GM18951 (cell line): ENCODE measurements at regions not wholly inside any gene's neighbourhood (a gene's known extent, or its start where the extent isn't known, plus 50 kb on each side); places are given as distances from the start of the nearest gene placed in this dataset.

Experiments used
- POLR2A ChIP-seq: IDR thresholded peaks from 4 replicates; pipeline ENCODE4 v1.6.1; 2011; ENCODE audit warnings: mild to moderate bottlenecking; ENCODE audit not compliant: insufficient read length, insufficient read depth; ENCODE audit errors: extremely low read depth
- in situ Hi-C: fragments of 300-500 bp; cut with MboI; formaldehyde crosslinking; loops from one replicate; pipeline ENCODE4 v1.12.0; 2022; ENCODE audit warnings: low sequenced_read_pairs, mixed read lengths, inconsistent platforms; ENCODE audit not compliant: unreplicated experiment

- TF ChIP-seq POLR2A: no peak
- in situ Hi-C loops: no loop called here
These were observed 871.1 kb upstream of the GJE1 start for GRCh38 chr6:141261672-141262060.

GRCh38 chr6:141261016-141261671 is 871.6 kb upstream of the GJE1 start:
- in situ Hi-C loops: no loop called here
- no peak for TF ChIP-seq POLR2A

GRCh38 chr6:141260627-141261015 is 872.1 kb upstream of the GJE1 start:
- in situ Hi-C loops: no loop called here

GRCh38 chr6:141259807-141260206 is 872.9 kb upstream of the GJE1 start:
- TF ChIP-seq POLR2A: no peak
- in situ Hi-C loops: no loop called here

More at GRCh38 chr6:141260627-141261015, 872.1 kb upstream of the GJE1 start:
- TF ChIP-seq POLR2A: no peak

GRCh38 chr6:141259091-141259490 is 873.6 kb upstream of the GJE1 start:
- no peak for TF ChIP-seq POLR2A
- in situ Hi-C loops: no loop called here

- in situ Hi-C loops: no loop called here
- TF ChIP-seq POLR2A: no peak
These were observed 874.2 kb upstream of the GJE1 start for GRCh38 chr6:141258516-141258915.

GRCh38 chr6:141254336-141254735 is 878.4 kb upstream of the GJE1 start:
- in situ Hi-C loops: no loop called here
- no peak for TF ChIP-seq POLR2A

GRCh38 chr6:141252828-141253608 is 879.7 kb upstream of the GJE1 start:
- no peak for TF ChIP-seq POLR2A
- in situ Hi-C loops: no loop called here

GRCh38 chr6:141251286-141251685 is 881.4 kb upstream of the GJE1 start:
- in situ Hi-C loops: no loop called here
- TF ChIP-seq POLR2A: no peak

GRCh38 chr6:141248021-141248799 is 884.5 kb upstream of the GJE1 start:
- in situ Hi-C loops: no loop called here
- TF ChIP-seq POLR2A: no peak

- in situ Hi-C loops: no loop called here
- TF ChIP-seq POLR2A: no peak
These were observed 888.4 kb upstream of the GJE1 start for GRCh38 chr6:141244366-141244765.

- no peak for TF ChIP-seq POLR2A
- in situ Hi-C loops: no loop called here
These were observed 889.8 kb upstream of the GJE1 start for GRCh38 chr6:141242957-141243356.

- in situ Hi-C loops: no loop called here
- no peak for TF ChIP-seq POLR2A
These were observed 903.4 kb upstream of the GJE1 start for GRCh38 chr6:141229296-141229695.
